ENCODE measurements at regions not wholly inside any gene's neighbourhood (a gene's known extent, or its start where the extent isn't known, plus 50 kb on each side); places are given as distances from the start of the nearest gene placed in this dataset.

GRCh38 chr3:25071846-25072245 lies 356.2 kb upstream of the RARB start:
- TF ChIP-seq, protein P1, sequence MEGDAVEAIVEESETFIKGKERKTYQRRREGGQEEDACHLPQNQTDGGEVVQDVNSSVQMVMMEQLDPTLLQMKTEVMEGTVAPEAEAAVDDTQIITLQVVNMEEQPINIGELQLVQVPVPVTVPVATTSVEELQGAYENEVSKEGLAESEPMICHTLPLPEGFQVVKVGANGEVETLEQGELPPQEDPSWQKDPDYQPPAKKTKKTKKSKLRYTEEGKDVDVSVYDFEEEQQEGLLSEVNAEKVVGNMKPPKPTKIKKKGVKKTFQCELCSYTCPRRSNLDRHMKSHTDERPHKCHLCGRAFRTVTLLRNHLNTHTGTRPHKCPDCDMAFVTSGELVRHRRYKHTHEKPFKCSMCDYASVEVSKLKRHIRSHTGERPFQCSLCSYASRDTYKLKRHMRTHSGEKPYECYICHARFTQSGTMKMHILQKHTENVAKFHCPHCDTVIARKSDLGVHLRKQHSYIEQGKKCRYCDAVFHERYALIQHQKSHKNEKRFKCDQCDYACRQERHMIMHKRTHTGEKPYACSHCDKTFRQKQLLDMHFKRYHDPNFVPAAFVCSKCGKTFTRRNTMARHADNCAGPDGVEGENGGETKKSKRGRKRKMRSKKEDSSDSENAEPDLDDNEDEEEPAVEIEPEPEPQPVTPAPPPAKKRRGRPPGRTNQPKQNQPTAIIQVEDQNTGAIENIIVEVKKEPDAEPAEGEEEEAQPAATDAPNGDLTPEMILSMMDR (IDR thresholded peaks at IDR 0.05): no peak
- no peak for TF ChIP-seq POLR2A (IDR thresholded peaks at IDR 0.05)
- TF ChIP-seq POLR2AphosphoS5 (IDR thresholded peaks at IDR 0.05; ENCODE audit: insufficient read depth in 1 of 2, low read depth in 1 of 2): no peak
